SK-N-DZ (cell line): ENCODE measurements at regions not wholly inside any gene's neighbourhood (a gene's known extent, or its start where the extent isn't known, plus 50 kb on each side); places are given as distances from the start of the nearest gene placed in this dataset.

Experiments
- DNase-seq: peaks from one replicate; pipeline ENCODE4 v3.0.0-alpha.2; 2015; ENCODE audit warnings: low spot score

- no peak for DNase-seq
Observed at GRCh38 chr9:87278971-87279733, 218.5 kb upstream of the DAPK1 start.

GRCh38 chr9:87280421-87280820 is 217.2 kb upstream of the DAPK1 start:
- no peak for DNase-seq

GRCh38 chr9:87282538-87282937 is 215.1 kb upstream of the DAPK1 start:
- DNase-seq = no peak

- no peak for DNase-seq
Observed at GRCh38 chr9:87283585-87283984, 214.1 kb upstream of the DAPK1 start.

GRCh38 chr9:87285183-87285850 is 212.3 kb upstream of the DAPK1 start:
- peak; percentile 1 for DNase-seq

GRCh38 chr9:87286506-87286905 is 211.2 kb upstream of the DAPK1 start:
- DNase-seq = no peak

- no peak for DNase-seq
Observed at GRCh38 chr9:87290241-87291052, 207.2 kb upstream of the DAPK1 start.

- no peak for DNase-seq
Observed at GRCh38 chr9:87292449-87293191, 205.0 kb upstream of the DAPK1 start.

- DNase-seq = no peak
Observed at GRCh38 chr9:87294126-87294525, 203.5 kb upstream of the DAPK1 start.

GRCh38 chr9:87300915-87301314 is 196.8 kb upstream of the DAPK1 start:
- no peak for DNase-seq

- DNase-seq = no peak
Observed at GRCh38 chr9:87301371-87301770, 196.3 kb upstream of the DAPK1 start.

GRCh38 chr9:87305151-87305550 is 192.5 kb upstream of the DAPK1 start:
- no peak for DNase-seq

- DNase-seq = no peak
Observed at GRCh38 chr9:87306006-87306405, 191.7 kb upstream of the DAPK1 start.

- no peak for DNase-seq
Observed at GRCh38 chr9:87307848-87308247, 189.8 kb upstream of the DAPK1 start.

- DNase-seq = no peak
Observed at GRCh38 chr9:87309236-87309635, 188.4 kb upstream of the DAPK1 start.

GRCh38 chr9:87310827-87311523 is 186.7 kb upstream of the DAPK1 start:
- no peak for DNase-seq

GRCh38 chr9:87319656-87320055 is 178.0 kb upstream of the DAPK1 start:
- DNase-seq = no peak

- DNase-seq = no peak
Observed at GRCh38 chr9:87320146-87320884, 177.4 kb upstream of the DAPK1 start.

- no peak for DNase-seq
Observed at GRCh38 chr9:87322840-87323635, 174.6 kb upstream of the DAPK1 start.

GRCh38 chr9:87323928-87324327 is 173.7 kb upstream of the DAPK1 start:
- no peak for DNase-seq
